Skeletal muscle satellite cell (primary cell): ENCODE measurements at regions not wholly inside any gene's neighbourhood (a gene's known extent, or its start where the extent isn't known, plus 50 kb on each side); places are given as distances from the start of the nearest gene placed in this dataset.

Source experiments
- H3K27me3 ChIP-seq: 2 replicates; pipeline ENCODE4 v1.7.0; 2013; ENCODE audit warnings: low read length; ENCODE audit not compliant: control insufficient read depth, insufficient read depth
- H3K36me3 ChIP-seq: 2 replicates; pipeline ENCODE4 v1.7.0; 2013; ENCODE audit warnings: mild to moderate bottlenecking, control low read depth, low read length; ENCODE audit not compliant: insufficient read depth
- H3K4me1 ChIP-seq: 2 replicates; pipeline ENCODE4 v1.7.0; 2013; ENCODE audit warnings: low read length; ENCODE audit not compliant: control insufficient read depth, insufficient read depth
- H3K4me2 ChIP-seq: 2 replicates; pipeline ENCODE4 v1.7.0; 2013; ENCODE audit warnings: mild to moderate bottlenecking, low read length
- H3K4me3 ChIP-seq: 2 replicates; pipeline ENCODE4 v1.7.0; 2013; ENCODE audit warnings: low read length
- H3K9ac ChIP-seq: 2 replicates; pipeline ENCODE4 v1.7.0; 2013; ENCODE audit warnings: mild to moderate bottlenecking, low read depth, low read length, moderate library complexity
- H3K9me3 ChIP-seq: replicated peaks from 2 replicates; pipeline ENCODE4 v1.7.0; 2013; ENCODE audit warnings: mild to moderate bottlenecking, control low read depth, low read length

GRCh38 chr6:93124006-93124632 lies 295.2 kb downstream of the EPHA7 start:
- H3K4me3 ChIP-seq = no peak overlapping the region
- H3K4me1 ChIP-seq = no peaks in the 10 kb centered on the region
- H3K27me3 ChIP-seq = no peaks in the 10 kb centered on the region
- H3K9ac ChIP-seq = no peak overlapping the region
- no peaks in the 10 kb centered on the region for H3K9me3 ChIP-seq
- no peaks in the 10 kb centered on the region for H3K36me3 ChIP-seq
- H3K4me2 ChIP-seq = no peak overlapping the region

GRCh38 chr6:93123585-93123984 lies 295.8 kb downstream of the EPHA7 start:
- no peak overlapping the region for H3K4me3 ChIP-seq
- no peaks in the 10 kb centered on the region for H3K4me1 ChIP-seq
- no peak overlapping the region for H3K9ac ChIP-seq
- no peaks in the 10 kb centered on the region for H3K27me3 ChIP-seq
- no peaks in the 10 kb centered on the region for H3K36me3 ChIP-seq
- no peak overlapping the region for H3K4me2 ChIP-seq
- no peaks in the 10 kb centered on the region for H3K9me3 ChIP-seq

GRCh38 chr6:93120154-93120742 lies 299.1 kb downstream of the EPHA7 start:
- no peaks in the 10 kb centered on the region for H3K4me1 ChIP-seq
- no peak overlapping the region for H3K9ac ChIP-seq
- H3K4me3 ChIP-seq = no peak overlapping the region
- no peaks in the 10 kb centered on the region for H3K9me3 ChIP-seq
- H3K36me3 ChIP-seq = no peaks in the 10 kb centered on the region
- no peak overlapping the region for H3K4me2 ChIP-seq
- no peaks in the 10 kb centered on the region for H3K27me3 ChIP-seq

- Histone ChIP-seq H3K4me1 (no peaks in the 10 kb centered on the region), H3K4me2 (no peak overlapping the region), H3K36me3 (no peaks in the 10 kb centered on the region), H3K4me3 (no peak overlapping the region), H3K27me3 (no peaks in the 10 kb centered on the region), H3K9ac (no peak overlapping the region), H3K9me3 (peaks cover 3% of the 10 kb centered on the region)
These were observed 313.5 kb downstream of the EPHA7 start for GRCh38 chr6:93105907-93106306.

- Histone ChIP-seq H3K4me2 (no peak overlapping the region), H3K9me3 (peaks cover 3% of the 10 kb centered on the region), H3K4me1 (no peaks in the 10 kb centered on the region), H3K27me3 (no peaks in the 10 kb centered on the region), H3K4me3 (no peak overlapping the region), H3K9ac (no peak overlapping the region), H3K36me3 (no peaks in the 10 kb centered on the region)
These were observed 314.3 kb downstream of the EPHA7 start for GRCh38 chr6:93105017-93105416.

- Histone ChIP-seq H3K36me3 (no peaks in the 10 kb centered on the region), H3K9me3 (peaks cover 3% of the 10 kb centered on the region), H3K4me1 (no peaks in the 10 kb centered on the region), H3K4me3 (no peak overlapping the region), H3K27me3 (no peaks in the 10 kb centered on the region), H3K4me2 (no peak overlapping the region), H3K9ac (no peak overlapping the region)
These were observed 315.1 kb downstream of the EPHA7 start for GRCh38 chr6:93104195-93104817.

GRCh38 chr6:93088621-93089501 lies 330.5 kb downstream of the EPHA7 start:
- no peak overlapping the region for H3K9ac ChIP-seq
- H3K27me3 ChIP-seq = no peaks in the 10 kb centered on the region
- no peaks in the 10 kb centered on the region for H3K9me3 ChIP-seq
- H3K4me3 ChIP-seq = no peak overlapping the region
- no peaks in the 10 kb centered on the region for H3K36me3 ChIP-seq
- no peaks in the 10 kb centered on the region for H3K4me1 ChIP-seq
- H3K4me2 ChIP-seq = no peak overlapping the region

- Histone ChIP-seq H3K27me3 (no peaks in the 10 kb centered on the region), H3K9me3 (no peaks in the 10 kb centered on the region), H3K4me1 (no peaks in the 10 kb centered on the region), H3K9ac (no peak overlapping the region), H3K4me2 (no peak overlapping the region), H3K36me3 (no peaks in the 10 kb centered on the region), H3K4me3 (no peak overlapping the region)
These were observed 331.8 kb downstream of the EPHA7 start for GRCh38 chr6:93087606-93088005.

- H3K36me3 ChIP-seq = no peaks in the 10 kb centered on the region
- no peak overlapping the region for H3K4me3 ChIP-seq
- no peaks in the 10 kb centered on the region for H3K9me3 ChIP-seq
- H3K4me2 ChIP-seq = no peak overlapping the region
- no peaks in the 10 kb centered on the region for H3K27me3 ChIP-seq
- no peak overlapping the region for H3K9ac ChIP-seq
- no peaks in the 10 kb centered on the region for H3K4me1 ChIP-seq
These were observed 333.0 kb downstream of the EPHA7 start for GRCh38 chr6:93086351-93086750.

GRCh38 chr6:93083337-93084230 lies 335.8 kb downstream of the EPHA7 start:
- Histone ChIP-seq H3K36me3 (no peaks in the 10 kb centered on the region), H3K4me2 (no peak overlapping the region), H3K27me3 (no peaks in the 10 kb centered on the region), H3K9me3 (no peaks in the 10 kb centered on the region), H3K4me3 (no peak overlapping the region), H3K4me1 (no peaks in the 10 kb centered on the region), H3K9ac (no peak overlapping the region)

GRCh38 chr6:93081901-93082300 lies 337.5 kb downstream of the EPHA7 start:
- no peak overlapping the region for H3K9ac ChIP-seq
- no peak overlapping the region for H3K4me3 ChIP-seq
- H3K4me1 ChIP-seq = no peaks in the 10 kb centered on the region
- no peak overlapping the region for H3K4me2 ChIP-seq
- H3K36me3 ChIP-seq = no peaks in the 10 kb centered on the region
- no peaks in the 10 kb centered on the region for H3K9me3 ChIP-seq
- H3K27me3 ChIP-seq = no peaks in the 10 kb centered on the region
